Immature natural killer cell (primary cell): ENCODE measurements at regions not wholly inside any gene's neighbourhood (a gene's known extent, or its start where the extent isn't known, plus 50 kb on each side); places are given as distances from the start of the nearest gene placed in this dataset.

ENCODE experiments used
- DNase-seq, 3 donors: peaks; one replicate each; pipeline ENCODE4 v3.0.0; 2022; ENCODE audit warnings: mixed read lengths in 1 of 3
- H3K27ac Mint-ChIP-seq, 6 donors: one replicate each; pipeline ENCODE4 v1.8.0; 2020; ENCODE audit warnings: mixed read lengths in 6 of 6, mild to moderate bottlenecking in 5 of 6, inconsistent platforms in 4 of 6, moderate library complexity in 3 of 6
- H3K27me3 Mint-ChIP-seq, 3 donors: one replicate each; pipeline ENCODE4 v1.8.0; 2020 to 2021; ENCODE audit warnings: low read depth in 3 of 3, mild to moderate bottlenecking in 3 of 3, mixed read lengths in 3 of 3, moderate library complexity in 3 of 3, inconsistent platforms in 1 of 3
- H3K36me3 Mint-ChIP-seq, 3 donors: one replicate each; pipeline ENCODE4 v1.8.0; 2020; ENCODE audit warnings: mixed read lengths in 3 of 3, inconsistent platforms in 2 of 3, mild to moderate bottlenecking in 2 of 3
- H3K4me1 Mint-ChIP-seq, 2 donors: one replicate each; pipeline ENCODE4 v1.8.0; 2020; ENCODE audit warnings: inconsistent platforms in 2 of 2, mild to moderate bottlenecking in 2 of 2, mixed read lengths in 2 of 2, moderate library complexity in 1 of 2
- H3K4me3 Mint-ChIP-seq, 5 donors: one replicate each; pipeline ENCODE4 v1.8.0; 2020; ENCODE audit warnings: mild to moderate bottlenecking in 5 of 5, mixed read lengths in 5 of 5, inconsistent platforms in 3 of 5, moderate library complexity in 3 of 5
- H3K9me3 Mint-ChIP-seq, 6 donors: one replicate each; pipeline ENCODE4 v1.8.0; 2020; ENCODE audit warnings: mild to moderate bottlenecking in 6 of 6, mixed read lengths in 6 of 6, inconsistent platforms in 4 of 6, moderate library complexity in 3 of 6

GRCh38 chr3:168653255-168653654 is 557.5 kb upstream of the GOLIM4 start:
- Mint-ChIP-seq H3K4me3 (no peak overlapping the region), H3K36me3 (no peaks in the 10 kb centered on the region), H3K27ac (no peak overlapping the region), H3K27me3 (no peaks in the 10 kb centered on the region), H3K4me1 (no peaks in the 10 kb centered on the region), H3K9me3 (peaks cover 0 to 4% (median 0%) of the 10 kb centered on the region in 6 donors)
- no peak for DNase-seq

- H3K27me3 Mint-ChIP-seq = no peaks in the 10 kb centered on the region
- no peak overlapping the region for H3K27ac Mint-ChIP-seq
- no peaks in the 10 kb centered on the region for H3K36me3 Mint-ChIP-seq
- no peak overlapping the region for H3K4me3 Mint-ChIP-seq
- no peaks in the 10 kb centered on the region for H3K4me1 Mint-ChIP-seq
- H3K9me3 Mint-ChIP-seq = peaks cover 0 to 2% (median 0%) of the 10 kb centered on the region in 6 donors
- no peak for DNase-seq
These were observed 552.6 kb upstream of the GOLIM4 start for GRCh38 chr3:168648321-168648720.

- H3K27me3 Mint-ChIP-seq = no peaks in the 10 kb centered on the region
- no peak overlapping the region for H3K4me3 Mint-ChIP-seq
- H3K9me3 Mint-ChIP-seq = peaks cover 0 to 2% (median 0%) of the 10 kb centered on the region in 6 donors
- no peak overlapping the region for H3K27ac Mint-ChIP-seq
- no peaks in the 10 kb centered on the region for H3K4me1 Mint-ChIP-seq
- no peaks in the 10 kb centered on the region for H3K36me3 Mint-ChIP-seq
- DNase-seq = no peak
These were observed 551.9 kb upstream of the GOLIM4 start for GRCh38 chr3:168647582-168647981.

GRCh38 chr3:168645180-168645579 is 549.5 kb upstream of the GOLIM4 start:
- no peak for DNase-seq
- no peaks in the 10 kb centered on the region for H3K36me3 Mint-ChIP-seq
- peaks cover 0 to 2% (median 0%) of the 10 kb centered on the region in 6 donors for H3K9me3 Mint-ChIP-seq
- no peaks in the 10 kb centered on the region for H3K4me1 Mint-ChIP-seq
- no peak overlapping the region for H3K27ac Mint-ChIP-seq
- H3K27me3 Mint-ChIP-seq = peaks cover 0 to 3% (median 0%) of the 10 kb centered on the region in 3 donors
- H3K4me3 Mint-ChIP-seq = no peak overlapping the region

- Mint-ChIP-seq H3K27me3 (peaks cover 0 to 2% (median 0%) of the 10 kb centered on the region in 3 donors), H3K4me3 (no peak overlapping the region), H3K27ac (no peak overlapping the region), H3K36me3 (no peaks in the 10 kb centered on the region), H3K4me1 (no peaks in the 10 kb centered on the region), H3K9me3 (peaks cover 0 to 7% (median 1%) of the 10 kb centered on the region in 6 donors)
- DNase-seq = no peak
These were observed 532.8 kb upstream of the GOLIM4 start for GRCh38 chr3:168628549-168628948.

- no peaks in the 10 kb centered on the region for H3K36me3 Mint-ChIP-seq
- H3K27me3 Mint-ChIP-seq = peaks cover 0 to 2% (median 0%) of the 10 kb centered on the region in 3 donors
- H3K4me3 Mint-ChIP-seq = no peak overlapping the region
- H3K4me1 Mint-ChIP-seq = no peaks in the 10 kb centered on the region
- H3K27ac Mint-ChIP-seq = no peak overlapping the region
- no peak for DNase-seq
- H3K9me3 Mint-ChIP-seq = peaks cover 0 to 8% (median 1%) of the 10 kb centered on the region in 6 donors
These were observed 529.8 kb upstream of the GOLIM4 start for GRCh38 chr3:168625477-168625876.

GRCh38 chr3:168624892-168625448 is 529.2 kb upstream of the GOLIM4 start:
- no peak overlapping the region for H3K27ac Mint-ChIP-seq
- H3K27me3 Mint-ChIP-seq = peaks cover 0 to 2% (median 0%) of the 10 kb centered on the region in 3 donors
- H3K9me3 Mint-ChIP-seq = peaks cover 0 to 8% (median 1%) of the 10 kb centered on the region in 6 donors
- H3K4me1 Mint-ChIP-seq = no peaks in the 10 kb centered on the region
- no peak for DNase-seq
- no peak overlapping the region for H3K4me3 Mint-ChIP-seq
- H3K36me3 Mint-ChIP-seq = no peaks in the 10 kb centered on the region

- no peak overlapping the region for H3K4me3 Mint-ChIP-seq
- H3K27ac Mint-ChIP-seq = no peak overlapping the region
- H3K27me3 Mint-ChIP-seq = peaks cover 0 to 2% (median 0%) of the 10 kb centered on the region in 3 donors
- H3K4me1 Mint-ChIP-seq = no peaks in the 10 kb centered on the region
- H3K36me3 Mint-ChIP-seq = no peaks in the 10 kb centered on the region
- H3K9me3 Mint-ChIP-seq = peaks cover 0 to 10% (median 1%) of the 10 kb centered on the region in 6 donors
- no peak for DNase-seq
These were observed 528.5 kb upstream of the GOLIM4 start for GRCh38 chr3:168624195-168624594.

- H3K4me3 Mint-ChIP-seq = no peak overlapping the region
- no peaks in the 10 kb centered on the region for H3K4me1 Mint-ChIP-seq
- H3K36me3 Mint-ChIP-seq = no peaks in the 10 kb centered on the region
- DNase-seq = no peak
- H3K9me3 Mint-ChIP-seq = peaks cover 0 to 12% (median 1%) of the 10 kb centered on the region in 6 donors
- H3K27ac Mint-ChIP-seq = no peak overlapping the region
- H3K27me3 Mint-ChIP-seq = peaks cover 0 to 2% (median 0%) of the 10 kb centered on the region in 3 donors
These were observed 527.1 kb upstream of the GOLIM4 start for GRCh38 chr3:168622795-168623194.

- H3K27me3 Mint-ChIP-seq = peaks cover 0 to 2% (median 0%) of the 10 kb centered on the region in 3 donors
- no peak for DNase-seq
- H3K36me3 Mint-ChIP-seq = no peaks in the 10 kb centered on the region
- H3K27ac Mint-ChIP-seq = no peak overlapping the region
- H3K4me3 Mint-ChIP-seq = no peak overlapping the region
- peaks cover 0 to 12% (median 1%) of the 10 kb centered on the region in 6 donors for H3K9me3 Mint-ChIP-seq
- no peaks in the 10 kb centered on the region for H3K4me1 Mint-ChIP-seq
These were observed 525.1 kb upstream of the GOLIM4 start for GRCh38 chr3:168620854-168621253.

GRCh38 chr3:168618827-168619470 is 523.2 kb upstream of the GOLIM4 start:
- Mint-ChIP-seq H3K36me3 (no peaks in the 10 kb centered on the region), H3K9me3 (peaks cover 0 to 12% (median under 1%) of the 10 kb centered on the region in 6 donors), H3K4me3 (no peak overlapping the region), H3K27ac (no peak overlapping the region), H3K4me1 (no peaks in the 10 kb centered on the region), H3K27me3 (no peaks in the 10 kb centered on the region)
- no peak for DNase-seq

- peaks cover 0 to 9% (median under 1%) of the 10 kb centered on the region in 6 donors for H3K9me3 Mint-ChIP-seq
- H3K4me1 Mint-ChIP-seq = no peaks in the 10 kb centered on the region
- no peak overlapping the region for H3K4me3 Mint-ChIP-seq
- no peak for DNase-seq
- no peaks in the 10 kb centered on the region for H3K27me3 Mint-ChIP-seq
- no peaks in the 10 kb centered on the region for H3K36me3 Mint-ChIP-seq
- H3K27ac Mint-ChIP-seq = no peak overlapping the region
These were observed 521.9 kb upstream of the GOLIM4 start for GRCh38 chr3:168617658-168618057.

- H3K36me3 Mint-ChIP-seq = no peaks in the 10 kb centered on the region
- no peak for DNase-seq
- H3K9me3 Mint-ChIP-seq = peaks cover 0 to 9% (median 2%) of the 10 kb centered on the region in 6 donors
- no peak overlapping the region for H3K4me3 Mint-ChIP-seq
- no peak overlapping the region for H3K27ac Mint-ChIP-seq
- no peaks in the 10 kb centered on the region for H3K4me1 Mint-ChIP-seq
- H3K27me3 Mint-ChIP-seq = peaks cover 0 to 1% (median 0%) of the 10 kb centered on the region in 3 donors
These were observed 521.2 kb upstream of the GOLIM4 start for GRCh38 chr3:168616915-168617314.

GRCh38 chr3:168615493-168616020 is 519.8 kb upstream of the GOLIM4 start:
- Mint-ChIP-seq H3K27me3 (peaks cover 0 to 2% (median 0%) of the 10 kb centered on the region in 3 donors), H3K4me1 (no peaks in the 10 kb centered on the region), H3K4me3 (no peak overlapping the region), H3K9me3 (peaks cover 0 to 7% (median 3%) of the 10 kb centered on the region in 6 donors), H3K27ac (no peak overlapping the region), H3K36me3 (no peaks in the 10 kb centered on the region)
- no peak for DNase-seq
